HEK293 (cell line): ENCODE measurements at regions not wholly inside any gene's neighbourhood (a gene's known extent, or its start where the extent isn't known, plus 50 kb on each side); places are given as distances from the start of the nearest gene placed in this dataset.

Experiments
- CTCF ChIA-PET: fragments of 350-600 bp; formaldehyde crosslinking; extraction: SDS; loops from one replicate; lab custom pipeline; 2021; ENCODE audit warnings: antibody characterized with exemption; lab: Yijun Ruan, JAX
- POLR2A ChIA-PET: fragments of 300-600 bp; formaldehyde crosslinking; extraction: SDS; loops from one replicate; lab custom pipeline; 2020; ENCODE audit warnings: antibody characterized with exemption, inconsistent platforms; lab: Yijun Ruan, JAX
- H3K27ac ChIP-seq: fragments of 200-500 bp; sonication (Bioruptor generic); 2 replicates; pipeline ENCODE4 v1.5.1; 2014; ENCODE audit warnings: low read depth, low read length, control low read depth, inconsistent platforms; ENCODE audit errors: extremely low read depth
- H3K36me3 ChIP-seq, 2 experiments: fragments of 200-500 bp in 1 of 2; sonication (Bioruptor generic) in 1 of 2; 1 replicate in 1 of 2; 2 replicates in 1 of 2; pipeline ENCODE4 v1.5.1; 2014 to 2017; ENCODE audit warnings: inconsistent platforms in 2 of 2, low read length in 2 of 2; ENCODE audit not compliant: control insufficient read depth in 2 of 2, insufficient read depth in 1 of 2
- H3K4me1 ChIP-seq: fragments of 200-500 bp; sonication (Bioruptor generic); 2 replicates; pipeline ENCODE4 v1.5.1; 2014; ENCODE audit warnings: mild to moderate bottlenecking, low read length, inconsistent platforms; ENCODE audit not compliant: control insufficient read depth, insufficient read depth
- H3K4me3 ChIP-seq: 2 replicates; pipeline ENCODE4 v1.5.1; 2011; ENCODE audit warnings: low read depth, mild to moderate bottlenecking, control low read depth, low read length, moderate library complexity
- H3K9me3 ChIP-seq: fragments of 200-500 bp; sonication (Bioruptor generic); 2 replicates; pipeline ENCODE4 v1.5.1; 2014; ENCODE audit warnings: low read depth, low read length, inconsistent platforms; ENCODE audit not compliant: control insufficient read depth, insufficient read depth
- GFI1B ChIP-seq: fragments of 450-650 bp; formaldehyde crosslinking; IDR thresholded peaks from 2 replicates; pipeline ENCODE4 v1.5.1; 2016; ENCODE audit warnings: missing biosample characterization, missing genetic modification characterization
- GLIS2 ChIP-seq: fragments of 450-650 bp; formaldehyde crosslinking; IDR thresholded peaks from 2 replicates; pipeline ENCODE4 v1.5.1; 2016; ENCODE audit warnings: missing biosample characterization, missing genetic modification characterization
- PRDM1 ChIP-seq: fragments of 450-650 bp; formaldehyde crosslinking; IDR thresholded peaks from 2 replicates; pipeline ENCODE4; 2016; ENCODE audit warnings: missing biosample characterization, missing genetic modification characterization
- TRIM28 ChIP-seq: IDR thresholded peaks from 2 replicates; pipeline ENCODE4 v1.6.1; 2011; ENCODE audit warnings: low read length, control low read depth, borderline replicate concordance
- YY2 ChIP-seq: fragments of 450-650 bp; formaldehyde crosslinking; IDR thresholded peaks from 2 replicates; pipeline ENCODE4 v1.5.1; 2016; ENCODE audit warnings: missing biosample characterization, missing genetic modification characterization
- ZBTB17 ChIP-seq: fragments of 450-650 bp; formaldehyde crosslinking; IDR thresholded peaks from 2 replicates; pipeline ENCODE4 v1.5.1; 2016; ENCODE audit warnings: missing biosample characterization, missing genetic modification characterization
- ZBTB20 ChIP-seq: fragments of 450-650 bp; formaldehyde crosslinking; IDR thresholded peaks from 2 replicates; pipeline ENCODE4 v1.5.1; 2016; ENCODE audit warnings: missing biosample characterization, missing genetic modification characterization
- ZBTB7A ChIP-seq: fragments of 450-650 bp; formaldehyde crosslinking; IDR thresholded peaks from 2 replicates; pipeline ENCODE4 v1.5.1; 2016; ENCODE audit warnings: low read depth, missing biosample characterization, missing genetic modification characterization
- ZIC2 ChIP-seq: fragments of 450-650 bp; formaldehyde crosslinking; IDR thresholded peaks from 2 replicates; pipeline ENCODE4 v1.5.1; 2016; ENCODE audit warnings: missing biosample characterization, missing genetic modification characterization
- ZNF16 ChIP-seq: fragments of 450-650 bp; formaldehyde crosslinking; IDR thresholded peaks from 2 replicates; pipeline ENCODE4 v1.5.1; 2016; ENCODE audit warnings: low read depth, missing biosample characterization, missing genetic modification characterization
- ZNF274 ChIP-seq, 2 experiments: fragments of 200-500 bp in 1 of 2; fragments of 450-650 bp in 1 of 2; sonication (Bioruptor generic) in 1 of 2; formaldehyde crosslinking in 1 of 2; IDR thresholded peaks; 2 replicates each; pipeline versions ENCODE4 v1.5.1 to v1.6.1; 2014 to 2016; ENCODE audit warnings: borderline replicate concordance in 1 of 2, inconsistent platforms in 1 of 2, low read length in 1 of 2, missing biosample characterization in 1 of 2, missing genetic modification characterization in 1 of 2
- ZNF335 ChIP-seq: fragments of 450-650 bp; formaldehyde crosslinking; conservative IDR thresholded peaks from 2 replicates; pipeline ENCODE4 v1.5.1; 2016; ENCODE audit warnings: missing biosample characterization, missing genetic modification characterization
- ZNF555 ChIP-seq: fragments of 450-650 bp; formaldehyde crosslinking; conservative IDR thresholded peaks from 2 replicates; pipeline ENCODE4 v1.5.1; 2017; ENCODE audit warnings: missing biosample characterization, mild to moderate bottlenecking, missing genetic modification characterization, inconsistent platforms
- ZNF560 ChIP-seq: fragments of 450-650 bp; formaldehyde crosslinking; IDR thresholded peaks from 2 replicates; pipeline ENCODE4 v1.5.1; 2017; ENCODE audit warnings: missing biosample characterization, missing genetic modification characterization, borderline replicate concordance
- ZNF626 ChIP-seq: fragments of 450-650 bp; sonication (Bioruptor Pico); formaldehyde crosslinking; IDR thresholded peaks from 2 replicates; pipeline ENCODE4 v1.5.1; 2018; ENCODE audit warnings: missing biosample characterization, missing genetic modification characterization, inconsistent platforms
- ZNF701 ChIP-seq: fragments of 450-650 bp; formaldehyde crosslinking; IDR thresholded peaks from 2 replicates; pipeline ENCODE4 v1.5.1; 2016; ENCODE audit warnings: missing biosample characterization, missing genetic modification characterization
- ZNF777 ChIP-seq: fragments of 450-650 bp; formaldehyde crosslinking; IDR thresholded peaks from 2 replicates; pipeline ENCODE4 v1.5.1; 2017; ENCODE audit warnings: missing biosample characterization, missing genetic modification characterization, borderline replicate concordance
- ZSCAN16 ChIP-seq: fragments of 450-650 bp; formaldehyde crosslinking; IDR thresholded peaks from 2 replicates; pipeline ENCODE4 v1.5.1; 2016; ENCODE audit warnings: missing biosample characterization, missing genetic modification characterization
- TF ChIP-seq, protein P1 (sequence below): fragments of 450-650 bp; formaldehyde crosslinking; IDR thresholded peaks from 2 replicates; pipeline ENCODE4 v1.5.1; 2016; ENCODE audit warnings: missing biosample characterization, missing genetic modification characterization
- TF ChIP-seq, protein P2 (sequence below): fragments of 450-650 bp; formaldehyde crosslinking; IDR thresholded peaks from 2 replicates; pipeline ENCODE4 v1.5.1; 2016; ENCODE audit warnings: missing biosample characterization, missing genetic modification characterization
- TF ChIP-seq, protein P3 (sequence below): fragments of 450-650 bp; formaldehyde crosslinking; IDR thresholded peaks from 2 replicates; pipeline ENCODE4 v1.5.1; 2016; ENCODE audit warnings: missing biosample characterization, missing genetic modification characterization
- TF ChIP-seq, protein P4 (sequence below): fragments of 450-650 bp; formaldehyde crosslinking; IDR thresholded peaks from 2 replicates; pipeline ENCODE4 v1.5.1; 2016; ENCODE audit warnings: missing biosample characterization, missing genetic modification characterization

DNA sequence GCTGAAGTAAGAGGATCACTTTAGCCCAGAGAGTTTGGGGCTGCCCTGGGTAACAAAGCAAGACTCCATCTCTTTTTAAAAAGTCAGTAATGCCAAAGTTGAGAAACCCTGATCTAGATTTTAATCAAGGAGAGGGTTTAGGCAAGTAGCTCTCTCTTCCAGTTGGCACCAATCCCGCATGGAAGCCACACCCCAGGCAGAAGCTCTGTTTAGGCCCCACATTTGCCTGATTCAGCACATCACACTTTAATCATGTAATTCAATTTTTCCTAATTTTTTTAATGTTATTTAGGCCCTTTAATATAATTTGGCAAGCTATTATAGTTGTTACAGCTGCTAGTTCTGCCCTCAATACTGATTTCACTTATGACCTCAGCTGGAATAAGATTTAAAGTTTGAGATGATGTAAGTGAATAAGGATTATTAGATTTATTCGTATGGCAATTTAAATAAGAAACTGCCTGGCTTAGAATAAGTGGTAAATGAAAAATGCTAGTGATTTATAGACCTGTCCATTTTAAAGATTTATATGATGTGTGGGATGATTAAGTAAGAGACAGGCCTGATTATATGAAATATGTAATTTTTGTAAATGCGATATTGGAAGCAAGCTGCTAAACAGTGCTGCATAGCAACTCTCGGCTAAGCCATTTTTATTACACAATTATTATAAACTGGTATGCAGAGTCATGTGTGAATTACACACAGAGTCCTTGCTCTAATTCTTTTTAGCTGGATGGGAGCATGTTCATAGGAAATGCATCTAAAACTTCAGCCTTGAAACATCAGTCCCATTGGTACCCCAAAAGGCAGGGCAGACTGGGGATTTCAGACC, 80.2 kb upstream of the NFE2L3 start:
- TF ChIP-seq ZSCAN16 (tag by site-specific recombination) (no peak), ZNF335 (tag by site-specific recombination) (peak; percentile 30; the same call in 1 of the 2 replicates)
- Histone ChIP-seq H3K36me3 (no peaks in the 10 kb centered on the region), H3K4me1 (peaks cover 13% of the 10 kb centered on the region), H3K27ac (no peak overlapping the region), H3K4me3 (no peak overlapping the region), H3K9me3 (no peaks in the 10 kb centered on the region)
- ChIA-PET CTCF (interaction anchor here (0.6 to 2.1 kb wide), 4 partner anchors 10 to 214 kb away, joined by 3 to 11 read pairs (median 3); no protein-coding TSS in a partner anchor), POLR2A (no interaction called here)

DNA sequence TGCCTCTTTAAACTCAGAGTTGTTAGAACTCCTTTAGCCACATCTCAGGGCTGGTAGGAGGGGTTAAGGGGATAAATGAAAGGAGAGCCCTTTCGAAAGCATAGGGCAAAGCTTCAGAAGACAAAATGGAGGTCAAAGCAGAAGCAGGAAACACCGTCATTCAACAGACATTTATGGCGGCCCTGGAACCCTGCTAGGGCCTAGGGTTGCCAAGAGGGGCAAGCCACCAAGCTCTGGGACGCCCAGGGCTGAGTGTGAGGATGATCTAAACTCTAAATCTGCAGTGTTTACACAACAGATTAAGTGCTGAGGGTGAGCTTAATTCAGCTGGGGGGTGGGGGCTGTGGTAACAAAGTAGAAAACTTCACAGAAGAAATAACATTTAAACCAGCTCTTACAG, 79.0 kb upstream of the NFE2L3 start:
- Histone ChIP-seq H3K27ac (no peak overlapping the region; the same call in 1 of the 2 replicates), H3K4me3 (no peak overlapping the region), H3K9me3 (no peaks in the 10 kb centered on the region), H3K4me1 (peaks cover 13% of the 10 kb centered on the region), H3K36me3 (no peaks in the 10 kb centered on the region)
- peak; percentile 88 for TF ChIP-seq ZBTB20 (tag by site-specific recombination)
- 0 out of 2 replicates have a peak, but pooled peaks have one; percentile 39 for TF ChIP-seq ZBTB17 (tag by site-specific recombination)
- TF ChIP-seq YY2 (tag by site-specific recombination): 0 out of 2 replicates have a peak, but pooled peaks have one; percentile 26
- TF ChIP-seq GFI1B: no peak
- POLR2A ChIA-PET: interaction anchor here (0.6 kb wide), 1 partner anchor 120 kb away, joined by 3 read pairs; no protein-coding TSS in a partner anchor
- CTCF ChIA-PET: interaction anchor here (0.7 to 2.1 kb wide), 4 partner anchors 11 to 327 kb away, joined by 3 to 11 read pairs (median 3); no protein-coding TSS in a partner anchor

DNA sequence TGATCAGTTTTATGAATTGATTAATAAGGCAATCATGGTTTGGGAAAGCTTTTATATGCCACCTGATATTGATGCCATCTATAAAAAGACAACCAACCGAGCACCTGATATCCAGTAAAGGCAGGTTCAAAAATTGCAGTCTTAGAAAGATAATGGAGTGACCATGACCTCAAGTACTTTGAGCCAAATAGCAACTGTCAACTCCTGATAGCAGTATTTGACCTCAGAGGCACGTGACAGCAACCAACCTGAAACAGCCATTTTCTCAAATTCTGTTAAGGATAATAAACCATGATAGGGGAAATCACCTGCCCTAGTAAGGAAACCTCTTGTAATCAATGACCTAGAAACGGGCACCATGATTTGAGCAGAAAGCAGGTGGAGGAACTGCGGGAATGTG, 77.1 kb upstream of the NFE2L3 start:
- Histone ChIP-seq H3K4me3 (no peak overlapping the region), H3K36me3 (no peaks in the 10 kb centered on the region), H3K9me3 (no peaks in the 10 kb centered on the region), H3K4me1 (peaks cover 16% of the 10 kb centered on the region), H3K27ac (no peak overlapping the region)
- ChIA-PET POLR2A (no interaction called here), CTCF (no interaction called here)
- no peak for TF ChIP-seq ZNF626 (tag by site-specific recombination)
- no peak for TF ChIP-seq ZIC2
- no peak for TF ChIP-seq ZNF16 (tag by site-specific recombination)
- no peak for TF ChIP-seq ZNF274 (IDR thresholded peaks at IDR 0.05; ENCODE audit: low read length)
- no peak for TF ChIP-seq ZNF274 (tag by site-specific recombination; IDR thresholded peaks at IDR 0.05; ENCODE audit: borderline replicate concordance)
- TF ChIP-seq GFI1B: no peak
- no peak for TF ChIP-seq ZNF560 (tag by site-specific recombination)
- no peak for TF ChIP-seq ZNF777 (tag by site-specific recombination)
- no peak for TF ChIP-seq TRIM28
- no peak for TF ChIP-seq PRDM1 (tag by site-specific recombination)
- no peak for TF ChIP-seq ZNF555 (tag by site-specific recombination)
- TF ChIP-seq, protein P1, sequence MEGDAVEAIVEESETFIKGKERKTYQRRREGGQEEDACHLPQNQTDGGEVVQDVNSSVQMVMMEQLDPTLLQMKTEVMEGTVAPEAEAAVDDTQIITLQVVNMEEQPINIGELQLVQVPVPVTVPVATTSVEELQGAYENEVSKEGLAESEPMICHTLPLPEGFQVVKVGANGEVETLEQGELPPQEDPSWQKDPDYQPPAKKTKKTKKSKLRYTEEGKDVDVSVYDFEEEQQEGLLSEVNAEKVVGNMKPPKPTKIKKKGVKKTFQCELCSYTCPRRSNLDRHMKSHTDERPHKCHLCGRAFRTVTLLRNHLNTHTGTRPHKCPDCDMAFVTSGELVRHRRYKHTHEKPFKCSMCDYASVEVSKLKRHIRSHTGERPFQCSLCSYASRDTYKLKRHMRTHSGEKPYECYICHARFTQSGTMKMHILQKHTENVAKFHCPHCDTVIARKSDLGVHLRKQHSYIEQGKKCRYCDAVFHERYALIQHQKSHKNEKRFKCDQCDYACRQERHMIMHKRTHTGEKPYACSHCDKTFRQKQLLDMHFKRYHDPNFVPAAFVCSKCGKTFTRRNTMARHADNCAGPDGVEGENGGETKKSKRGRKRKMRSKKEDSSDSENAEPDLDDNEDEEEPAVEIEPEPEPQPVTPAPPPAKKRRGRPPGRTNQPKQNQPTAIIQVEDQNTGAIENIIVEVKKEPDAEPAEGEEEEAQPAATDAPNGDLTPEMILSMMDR (tag by site-specific recombination): no peak
- TF ChIP-seq, protein P2, sequence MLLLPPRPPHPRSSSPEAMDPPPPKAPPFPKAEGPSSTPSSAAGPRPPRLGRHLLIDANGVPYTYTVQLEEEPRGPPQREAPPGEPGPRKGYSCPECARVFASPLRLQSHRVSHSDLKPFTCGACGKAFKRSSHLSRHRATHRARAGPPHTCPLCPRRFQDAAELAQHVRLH (tag by site-specific recombination): no peak
- TF ChIP-seq, protein P3, sequence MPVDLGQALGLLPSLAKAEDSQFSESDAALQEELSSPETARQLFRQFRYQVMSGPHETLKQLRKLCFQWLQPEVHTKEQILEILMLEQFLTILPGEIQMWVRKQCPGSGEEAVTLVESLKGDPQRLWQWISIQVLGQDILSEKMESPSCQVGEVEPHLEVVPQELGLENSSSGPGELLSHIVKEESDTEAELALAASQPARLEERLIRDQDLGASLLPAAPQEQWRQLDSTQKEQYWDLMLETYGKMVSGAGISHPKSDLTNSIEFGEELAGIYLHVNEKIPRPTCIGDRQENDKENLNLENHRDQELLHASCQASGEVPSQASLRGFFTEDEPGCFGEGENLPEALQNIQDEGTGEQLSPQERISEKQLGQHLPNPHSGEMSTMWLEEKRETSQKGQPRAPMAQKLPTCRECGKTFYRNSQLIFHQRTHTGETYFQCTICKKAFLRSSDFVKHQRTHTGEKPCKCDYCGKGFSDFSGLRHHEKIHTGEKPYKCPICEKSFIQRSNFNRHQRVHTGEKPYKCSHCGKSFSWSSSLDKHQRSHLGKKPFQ (tag by site-specific recombination): no peak
- no peak for TF ChIP-seq GLIS2 (tag by site-specific recombination)
- TF ChIP-seq, protein P4, sequence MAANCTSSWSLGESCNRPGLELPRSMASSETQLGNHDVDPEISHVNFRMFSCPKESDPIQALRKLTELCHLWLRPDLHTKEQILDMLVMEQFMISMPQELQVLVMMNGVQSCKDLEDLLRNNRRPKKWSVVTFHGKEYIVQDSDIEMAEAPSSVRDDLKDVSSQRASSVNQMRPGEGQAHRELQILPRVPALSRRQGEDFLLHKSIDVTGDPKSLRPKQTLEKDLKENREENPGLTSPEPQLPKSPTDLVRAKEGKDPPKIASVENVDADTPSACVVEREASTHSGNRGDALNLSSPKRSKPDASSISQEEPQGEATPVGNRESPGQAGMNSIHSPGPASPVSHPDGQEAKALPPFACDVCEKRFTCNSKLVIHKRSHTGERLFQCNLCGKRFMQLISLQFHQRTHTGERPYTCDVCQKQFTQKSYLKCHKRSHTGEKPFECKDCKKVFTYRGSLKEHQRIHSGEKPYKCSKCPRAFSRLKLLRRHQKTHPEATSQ (tag by site-specific recombination): no peak
- no peak for TF ChIP-seq ZBTB7A
- no peak for TF ChIP-seq ZNF701 (tag by site-specific recombination)
